CMK (cell line): ENCODE measurements at regions not wholly inside any gene's neighbourhood (a gene's known extent, or its start where the extent isn't known, plus 50 kb on each side); places are given as distances from the start of the nearest gene placed in this dataset.
"Not testable (repeated sequence)": the region's sequence is repeated elsewhere in the genome, so short reads cannot be mapped to it uniquely, and the experiment has no call there.

ENCODE experiments used
- DNase-seq: peaks from one replicate; pipeline ENCODE4 v3.0.0-alpha.2; 2010; ENCODE audit warnings: low read depth

DNA sequence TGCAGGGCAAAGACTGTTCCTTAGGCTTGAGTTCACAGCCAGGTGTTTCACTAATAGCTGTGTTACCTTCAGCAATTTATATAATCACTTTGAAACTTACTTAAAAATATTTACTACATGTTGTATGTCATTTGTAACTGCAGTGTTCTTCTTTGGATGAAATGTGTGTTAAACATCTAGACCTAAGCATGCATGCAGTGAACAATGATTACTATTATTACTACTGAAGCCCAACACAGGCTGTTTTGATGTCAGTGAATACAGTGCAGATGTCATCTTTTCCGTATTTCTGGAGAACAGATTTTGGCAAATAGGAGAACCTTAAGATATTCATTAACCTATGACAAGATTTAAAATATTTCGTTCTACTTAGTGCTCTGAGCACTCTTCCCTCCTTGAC, 101.8 kb upstream of the ANK2 start:
- DNase-seq, result no peak

- no peak for DNase-seq
These were observed 97.8 kb upstream of the ANK2 start for GRCh38 chr4:112951362-112952312.

DNA sequence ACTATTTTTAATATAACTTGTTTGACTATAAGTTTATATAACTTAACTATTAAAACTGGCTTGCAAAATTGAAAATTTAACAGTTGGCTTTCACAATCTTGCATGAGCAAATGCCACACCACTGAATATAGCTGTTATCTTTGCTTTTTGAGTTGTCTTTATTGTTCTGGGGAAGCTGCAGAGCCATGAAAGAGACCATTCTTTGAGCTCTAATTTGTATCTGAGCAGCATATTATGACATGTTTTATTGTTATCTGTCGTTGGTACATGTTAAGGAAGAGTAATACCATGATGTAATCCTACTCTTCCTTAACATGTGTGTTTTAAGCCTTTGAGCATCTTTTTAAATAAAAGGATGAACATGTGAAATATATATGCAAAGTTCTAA, 97.1 kb upstream of the ANK2 start:
- DNase-seq, result no peak

GRCh38 chr4:112953262-112953661, 96.2 kb upstream of the ANK2 start:
- no peak for DNase-seq

- DNase-seq, result no peak
These were observed 95.2 kb upstream of the ANK2 start for GRCh38 chr4:112954286-112954685.

DNA sequence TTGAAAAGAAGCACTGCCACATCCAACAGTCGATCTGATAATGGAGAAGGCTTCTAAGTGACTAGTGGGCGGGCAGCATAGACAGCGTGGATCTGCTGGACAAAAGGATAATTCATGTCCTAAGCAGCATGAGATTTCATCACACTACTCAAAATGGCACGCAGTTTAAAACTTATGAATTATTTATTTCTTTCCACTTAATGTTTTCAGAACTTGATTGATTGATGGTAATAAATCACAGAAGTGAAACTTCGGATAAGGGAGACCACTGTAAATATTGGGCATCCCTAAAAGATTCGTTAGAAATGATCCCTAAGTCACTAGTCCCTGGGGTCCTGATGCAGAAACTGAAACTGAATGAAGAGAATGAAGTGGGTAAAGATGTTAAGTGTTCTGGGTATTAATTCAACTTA, 93.0 kb upstream of the ANK2 start:
- no peak for DNase-seq

DNA sequence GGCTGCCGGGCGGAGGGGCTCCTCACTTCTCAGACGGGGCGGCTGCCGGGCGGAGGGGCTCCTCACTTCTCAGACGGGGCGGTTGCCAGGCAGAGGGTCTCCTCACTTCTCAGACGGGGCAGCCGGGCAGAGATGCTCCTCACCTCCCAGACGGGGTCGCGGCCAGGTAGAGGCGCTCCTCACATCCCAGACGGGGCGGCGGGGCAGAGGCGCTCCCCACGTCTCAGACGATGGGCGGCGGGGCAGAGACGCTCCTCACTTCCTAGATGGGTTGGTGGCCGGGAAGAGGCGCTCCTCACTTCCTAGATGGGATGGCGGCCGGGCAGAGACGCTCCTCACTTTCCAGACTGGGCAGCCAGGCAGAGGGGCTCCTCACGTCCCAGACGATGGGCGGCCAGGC, 91.7 kb upstream of the ANK2 start:
- DNase-seq, result not testable (repeated sequence)

DNA sequence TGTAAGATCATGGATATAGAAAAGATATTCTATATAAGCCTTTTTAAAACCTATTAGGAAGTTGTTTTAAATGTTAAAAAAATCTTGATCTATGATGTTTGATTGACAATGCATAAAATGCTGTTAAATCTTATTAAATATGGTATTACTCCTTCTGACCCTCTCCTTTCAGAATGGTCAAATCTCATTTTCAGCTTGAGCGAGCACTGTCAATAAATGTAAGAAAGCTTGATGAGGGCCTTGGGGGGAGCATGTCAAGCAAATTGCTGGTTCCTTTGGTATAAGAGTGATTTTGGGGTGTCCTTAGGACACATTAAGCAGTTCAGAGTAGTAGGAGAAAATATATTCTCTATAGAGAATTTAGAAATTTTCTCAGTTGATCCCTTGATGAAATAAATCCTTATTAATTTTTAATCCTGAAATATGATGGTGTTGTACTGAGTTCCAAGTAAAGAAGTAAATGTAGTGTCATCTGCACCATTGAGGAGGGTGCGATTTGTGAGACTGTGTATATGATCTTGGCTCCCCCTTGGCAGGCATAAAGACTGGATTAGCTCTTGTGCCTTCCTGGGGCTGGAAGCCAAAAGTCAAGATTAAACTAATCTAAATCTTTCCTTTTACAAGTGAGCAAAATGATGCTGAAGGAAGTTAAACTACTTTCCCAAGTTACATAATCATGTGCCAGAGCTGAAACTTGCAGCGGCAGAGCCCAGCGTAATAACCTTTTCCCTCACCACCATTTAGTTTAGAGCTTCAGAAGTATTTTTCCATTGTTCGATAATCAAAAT, 82.6 kb upstream of the ANK2 start:
- DNase-seq, result no peak

DNA sequence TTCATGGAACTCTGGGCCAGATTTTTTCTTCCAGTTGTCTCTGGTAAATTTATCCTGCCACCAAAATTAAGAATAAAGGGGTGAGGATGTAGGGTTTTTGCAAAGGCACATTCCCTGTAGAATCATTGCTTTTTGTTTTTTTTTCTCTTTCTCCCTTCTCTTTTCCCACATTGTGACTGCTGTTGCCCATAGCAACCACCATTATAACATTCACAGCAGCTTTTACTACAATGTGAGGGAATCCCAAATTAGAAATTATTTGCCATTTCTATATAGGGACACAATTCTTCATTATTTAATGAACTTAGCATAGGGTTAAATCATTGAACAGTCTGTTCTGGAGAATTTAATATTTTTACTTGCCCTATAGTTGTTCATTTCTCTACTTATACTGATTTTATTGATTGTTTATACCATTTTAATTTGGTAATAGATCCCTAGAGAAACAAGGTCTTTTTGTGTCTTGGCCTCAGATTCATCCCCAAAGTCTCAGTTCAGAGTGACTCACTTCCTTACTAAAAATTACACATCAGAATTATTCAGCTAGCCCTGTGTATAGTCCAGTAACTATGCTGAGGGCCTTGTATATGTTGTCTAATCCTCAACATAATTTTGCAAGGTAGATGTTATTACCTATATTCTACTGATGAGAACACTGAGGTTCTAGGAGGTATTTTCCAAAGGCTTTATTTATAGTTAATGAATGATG, 80.8 kb upstream of the ANK2 start:
- no peak for DNase-seq

GRCh38 chr4:112970903-112971302, 78.5 kb upstream of the ANK2 start:
- no peak for DNase-seq

GRCh38 chr4:112973750-112974251, 75.7 kb upstream of the ANK2 start:
- no peak for DNase-seq

DNA sequence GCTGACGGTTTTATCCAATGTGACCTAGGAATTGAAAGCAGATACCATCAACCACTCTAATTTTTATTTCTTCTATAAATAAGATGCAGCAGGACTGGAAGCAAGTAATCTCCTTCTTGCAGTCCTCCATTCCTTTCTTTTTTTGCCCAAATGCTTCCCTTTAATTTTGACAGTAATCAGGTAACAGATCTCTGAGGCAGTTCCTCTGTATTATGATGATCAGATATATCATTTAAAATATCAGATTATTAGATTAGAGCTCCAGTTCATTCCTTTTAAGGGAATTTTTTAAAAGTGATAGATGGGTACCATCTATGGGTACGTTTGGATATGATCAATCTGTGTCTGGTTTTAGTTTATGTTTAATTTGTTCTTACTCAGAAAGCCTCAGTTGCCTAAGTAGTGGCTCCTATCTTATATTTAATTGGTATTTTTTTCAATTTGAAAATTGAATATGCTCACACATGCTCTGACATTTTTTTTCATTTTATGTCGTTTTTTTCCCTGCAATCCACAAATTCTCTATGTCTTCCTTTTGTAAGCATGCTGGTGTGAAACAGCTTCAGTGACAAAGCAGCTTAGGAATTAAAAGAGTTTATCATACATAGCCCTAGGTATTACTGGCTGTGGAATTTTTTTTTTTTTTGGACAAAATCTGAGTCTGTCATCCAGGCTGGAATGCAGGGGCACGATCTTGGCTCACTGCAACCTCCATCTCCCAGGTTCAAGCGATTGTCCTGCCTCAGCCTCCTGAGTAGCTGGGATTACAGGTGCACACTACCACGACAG, 73.7 kb upstream of the ANK2 start:
- DNase-seq, result no peak

GRCh38 chr4:112978691-112979472, 70.6 kb upstream of the ANK2 start:
- no peak for DNase-seq

- no peak for DNase-seq
These were observed 69.5 kb upstream of the ANK2 start for GRCh38 chr4:112979881-112980421.

GRCh38 chr4:112982680-112983079, 66.8 kb upstream of the ANK2 start:
- no peak for DNase-seq

DNA sequence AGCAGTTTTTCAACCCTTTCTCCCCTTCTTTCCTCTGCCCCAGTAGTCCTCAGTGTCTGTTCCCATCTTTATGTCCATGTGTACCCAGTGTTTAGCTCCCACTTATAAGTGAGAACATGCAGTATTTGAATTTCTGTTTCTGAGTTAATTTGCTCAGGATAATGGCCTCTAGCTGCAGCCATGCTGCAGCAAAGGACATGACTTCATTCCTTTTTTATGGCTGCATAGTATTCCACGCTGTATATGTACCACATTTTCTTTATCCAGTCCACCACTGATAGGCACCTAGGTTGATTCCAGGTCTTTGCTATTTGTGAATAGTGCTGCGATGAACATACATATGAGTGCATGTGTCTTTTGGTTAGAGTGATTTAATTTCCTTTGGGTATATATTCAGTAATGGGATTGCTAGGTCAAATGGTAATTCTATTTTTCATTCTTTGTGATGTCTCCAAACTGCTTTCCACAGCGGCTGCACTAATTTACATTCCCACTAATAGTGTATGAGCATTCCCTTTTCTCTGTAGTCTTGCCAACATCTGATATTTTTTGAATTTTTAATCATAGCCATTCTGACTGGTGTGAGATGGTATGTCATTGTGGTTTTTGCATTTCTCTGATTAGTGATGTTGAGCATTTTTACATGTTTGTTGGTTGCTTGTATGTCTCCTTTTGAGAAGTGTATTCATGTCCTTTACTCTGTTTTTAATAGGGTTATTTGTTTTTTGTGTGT, 54.6 kb upstream of the ANK2 start:
- no peak for DNase-seq
